RWPE2 (cell line): ENCODE measurements at regions not wholly inside any gene's neighbourhood (a gene's known extent, or its start where the extent isn't known, plus 50 kb on each side); places are given as distances from the start of the nearest gene placed in this dataset.

Source experiments
- ATAC-seq: fragments of 200-7000 bp; cut with Tn5 transposase; 3 replicates; pipeline ENCODE4 v1.9.1; 2021; ENCODE audit warnings: low read depth
- DNase-seq: peaks from one replicate; pipeline ENCODE4 v3.0.0-alpha.2; 2020; ENCODE audit warnings: low spot score
- H3K27ac ChIP-seq: fragments of 450-650 bp; 2 replicates; pipeline ENCODE4 v1.5.1; 2017; ENCODE audit warnings: mild to moderate bottlenecking; ENCODE audit not compliant: poor library complexity, severe bottlenecking
- H3K27me3 ChIP-seq: fragments of 250-450 bp; sonication (Bioruptor Pico); 2 replicates; pipeline ENCODE4 v1.5.1; 2021; ENCODE audit warnings: mild to moderate bottlenecking, moderate library complexity; ENCODE audit not compliant: insufficient read depth, poor library complexity, severe bottlenecking
- H3K36me3 ChIP-seq: fragments of 250-450 bp; sonication (Bioruptor Pico); 2 replicates; pipeline ENCODE4 v1.5.1; 2020; ENCODE audit warnings: low read depth, mild to moderate bottlenecking, moderate library complexity
- H3K4me1 ChIP-seq: fragments of 250-450 bp; sonication (Bioruptor Pico); 2 replicates; pipeline ENCODE4 v1.5.1; 2021; ENCODE audit warnings: mild to moderate bottlenecking, moderate library complexity; ENCODE audit not compliant: insufficient read depth, poor library complexity, severe bottlenecking
- H3K4me3 ChIP-seq: fragments of 250-450 bp; sonication (Bioruptor Pico); 2 replicates; pipeline ENCODE4 v1.5.1; 2021; ENCODE audit warnings: mild to moderate bottlenecking, moderate library complexity; ENCODE audit not compliant: severe bottlenecking
- H3K9me3 ChIP-seq: fragments of 250-450 bp; sonication (Bioruptor Pico); 2 replicates; pipeline ENCODE4 v1.5.1; 2021; ENCODE audit warnings: mild to moderate bottlenecking, moderate library complexity; ENCODE audit not compliant: severe bottlenecking
- TF ChIP-seq, protein P1 (sequence below): fragments of 450-650 bp; IDR thresholded peaks from one replicate; pipeline ENCODE4 v1.5.1; 2017; ENCODE audit warnings: mild to moderate bottlenecking, moderate library complexity; ENCODE audit not compliant: poor library complexity, severe bottlenecking

DNA sequence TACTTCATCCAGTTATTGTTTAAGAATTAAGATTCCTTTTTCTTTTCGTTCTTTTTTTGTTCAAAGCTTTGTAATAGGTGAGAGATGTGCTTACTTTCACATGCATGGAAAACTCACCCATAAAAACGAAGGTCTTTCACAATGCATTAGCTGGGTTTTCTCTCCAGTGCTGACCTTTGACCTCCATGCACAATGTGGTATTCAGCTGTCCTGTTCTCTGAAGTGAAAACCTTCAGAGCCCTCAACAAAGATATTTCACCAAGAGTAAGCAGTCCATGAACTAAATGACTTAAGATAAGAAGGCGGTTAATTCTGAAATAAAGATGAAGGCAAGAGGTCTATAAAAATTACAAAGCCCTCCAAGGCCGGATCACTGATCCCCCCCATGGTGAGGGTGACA, 77.1 kb upstream of the IPO9 start:
- H3K4me3 ChIP-seq, result no peak overlapping the region
- no peak for ATAC-seq
- H3K27me3 ChIP-seq, result no peaks in the 10 kb centered on the region
- TF ChIP-seq, protein P1, sequence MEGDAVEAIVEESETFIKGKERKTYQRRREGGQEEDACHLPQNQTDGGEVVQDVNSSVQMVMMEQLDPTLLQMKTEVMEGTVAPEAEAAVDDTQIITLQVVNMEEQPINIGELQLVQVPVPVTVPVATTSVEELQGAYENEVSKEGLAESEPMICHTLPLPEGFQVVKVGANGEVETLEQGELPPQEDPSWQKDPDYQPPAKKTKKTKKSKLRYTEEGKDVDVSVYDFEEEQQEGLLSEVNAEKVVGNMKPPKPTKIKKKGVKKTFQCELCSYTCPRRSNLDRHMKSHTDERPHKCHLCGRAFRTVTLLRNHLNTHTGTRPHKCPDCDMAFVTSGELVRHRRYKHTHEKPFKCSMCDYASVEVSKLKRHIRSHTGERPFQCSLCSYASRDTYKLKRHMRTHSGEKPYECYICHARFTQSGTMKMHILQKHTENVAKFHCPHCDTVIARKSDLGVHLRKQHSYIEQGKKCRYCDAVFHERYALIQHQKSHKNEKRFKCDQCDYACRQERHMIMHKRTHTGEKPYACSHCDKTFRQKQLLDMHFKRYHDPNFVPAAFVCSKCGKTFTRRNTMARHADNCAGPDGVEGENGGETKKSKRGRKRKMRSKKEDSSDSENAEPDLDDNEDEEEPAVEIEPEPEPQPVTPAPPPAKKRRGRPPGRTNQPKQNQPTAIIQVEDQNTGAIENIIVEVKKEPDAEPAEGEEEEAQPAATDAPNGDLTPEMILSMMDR, result no peak
- peaks cover 29% of the 10 kb centered on the region; the same call in 1 of the 2 replicates for H3K36me3 ChIP-seq
- no peak for DNase-seq
- peaks cover 88% of the 10 kb centered on the region for H3K4me1 ChIP-seq
- peak overlapping the region; percentile 99 for H3K27ac ChIP-seq
- H3K9me3 ChIP-seq, result no peaks in the 10 kb centered on the region

DNA sequence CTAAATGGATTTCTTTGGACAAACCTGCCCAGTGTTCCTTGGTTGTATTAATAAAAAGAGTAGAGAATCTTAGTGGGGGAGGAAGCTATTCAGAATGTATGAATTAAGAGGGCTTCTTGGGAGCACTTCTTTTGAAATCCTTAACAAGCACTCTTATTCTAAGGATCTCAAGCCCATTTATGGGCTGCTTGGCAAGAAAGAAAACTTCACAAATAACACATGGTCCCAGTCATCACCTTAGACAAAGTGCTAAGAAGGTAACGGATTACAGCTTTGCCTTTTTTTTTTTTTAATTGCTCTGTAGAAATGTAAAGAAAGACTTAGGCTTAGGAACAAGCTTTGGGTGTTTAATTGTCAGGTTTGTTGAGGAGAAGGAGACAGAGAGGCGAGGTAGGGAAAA, 76.6 kb upstream of the IPO9 start:
- Histone ChIP-seq H3K36me3 (peaks cover 26% of the 10 kb centered on the region; the same call in 1 of the 2 replicates), H3K4me3 (no peak overlapping the region), H3K27me3 (no peaks in the 10 kb centered on the region), H3K9me3 (no peaks in the 10 kb centered on the region), H3K27ac (peak overlapping the region; percentile 99), H3K4me1 (peaks cover 91% of the 10 kb centered on the region)
- no peak for DNase-seq
- TF ChIP-seq, protein P1, result no peak
- ATAC-seq, result no peak

DNA sequence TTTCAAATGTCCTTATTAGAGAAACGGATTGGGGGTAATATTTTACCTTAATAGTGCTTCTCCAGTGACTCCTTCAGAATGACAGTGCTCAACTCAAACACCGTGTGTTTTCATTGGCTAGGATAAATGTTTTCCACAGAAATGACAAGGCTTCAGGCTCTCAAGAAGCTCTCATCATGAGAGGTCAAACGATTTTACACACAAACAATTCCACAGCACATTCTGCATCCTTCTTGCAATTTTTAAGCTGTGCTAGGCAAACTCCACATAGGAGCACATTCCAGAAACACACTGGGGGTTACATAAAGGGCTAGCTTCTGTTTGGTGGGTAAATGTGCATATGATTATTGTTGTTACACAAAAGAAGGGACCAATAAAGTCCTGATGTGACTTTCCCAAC, 75.5 kb upstream of the IPO9 start:
- no peak for DNase-seq
- peaks cover 28% of the 10 kb centered on the region; the same call in 1 of the 2 replicates for H3K36me3 ChIP-seq
- no peaks in the 10 kb centered on the region for H3K9me3 ChIP-seq
- no peak overlapping the region for H3K4me3 ChIP-seq
- peaks cover 80% of the 10 kb centered on the region for H3K4me1 ChIP-seq
- TF ChIP-seq, protein P1, result no peak
- H3K27me3 ChIP-seq, result no peaks in the 10 kb centered on the region
- ATAC-seq, result no peak
- peak overlapping the region; percentile 99 for H3K27ac ChIP-seq

DNA sequence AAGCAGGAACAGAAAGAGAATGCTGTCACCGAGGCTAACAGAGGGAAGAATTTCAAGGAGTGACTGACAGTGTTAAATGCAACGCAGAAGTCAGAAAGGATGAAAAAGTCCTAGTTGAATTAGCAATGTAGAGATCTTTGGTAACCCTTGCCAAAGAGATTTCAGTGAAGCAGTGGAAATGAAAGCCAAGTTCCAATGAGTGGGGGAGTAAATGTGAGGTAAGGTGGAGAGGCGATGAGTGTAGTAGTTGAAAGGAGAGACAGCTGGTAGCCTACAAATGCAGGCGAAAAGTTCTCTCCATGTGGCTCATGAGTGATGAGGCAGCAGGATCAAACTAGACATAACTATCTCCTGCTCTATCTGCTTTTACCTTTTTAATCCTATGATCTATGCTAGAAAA, 74.6 kb upstream of the IPO9 start:
- TF ChIP-seq, protein P1, result no peak
- DNase-seq (no peak), ATAC-seq (no peak)
- H3K9me3 ChIP-seq, result no peaks in the 10 kb centered on the region
- H3K4me3 ChIP-seq, result no peak overlapping the region
- no peaks in the 10 kb centered on the region for H3K27me3 ChIP-seq
- peaks cover 71% of the 10 kb centered on the region for H3K4me1 ChIP-seq
- H3K36me3 ChIP-seq, result peaks cover 33% of the 10 kb centered on the region; the same call in 1 of the 2 replicates
- peak overlapping the region; percentile 99 for H3K27ac ChIP-seq

DNA sequence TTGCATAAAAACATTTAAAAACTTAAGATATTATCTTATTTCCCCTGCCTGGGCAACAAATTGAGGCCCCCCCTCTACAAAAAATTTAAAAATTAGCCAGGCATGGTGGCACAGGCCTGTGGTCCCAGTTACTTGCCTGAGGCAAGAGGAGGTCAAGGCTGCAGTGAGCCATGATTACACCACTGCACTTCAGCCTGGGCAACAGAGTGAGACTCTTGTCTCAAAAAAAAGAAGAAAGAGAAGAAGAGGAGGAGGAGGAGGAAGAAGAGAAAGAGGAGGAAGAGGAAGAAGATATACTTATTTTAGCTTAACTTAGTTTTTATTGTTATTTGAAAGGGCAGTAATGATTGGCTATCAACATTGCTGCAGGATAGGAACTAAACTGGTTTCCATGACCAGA, 73.8 kb upstream of the IPO9 start:
- H3K36me3 ChIP-seq, result peaks cover 33% of the 10 kb centered on the region; the same call in 1 of the 2 replicates
- no peaks in the 10 kb centered on the region for H3K27me3 ChIP-seq
- TF ChIP-seq, protein P1, result no peak
- no peak overlapping the region for H3K4me3 ChIP-seq
- H3K4me1 ChIP-seq, result peaks cover 63% of the 10 kb centered on the region
- H3K27ac ChIP-seq, result peak overlapping the region; percentile 99
- ATAC-seq (no peak), DNase-seq (no peak)
- H3K9me3 ChIP-seq, result no peaks in the 10 kb centered on the region
